Prostate gland (tissue), 2 donors: ENCODE measurements at regions not wholly inside any gene's neighbourhood (a gene's known extent, or its start where the extent isn't known, plus 50 kb on each side); places are given as distances from the start of the nearest gene placed in this dataset.

Experiments used
- CTCF ChIP-seq, 4 experiments: fragments of 200-600 bp in 2 of 4; fragments of 450-650 bp in 2 of 4; sonication (generic) in 2 of 4; IDR thresholded peaks; 1 replicate in 3 of 4; 2 replicates in 1 of 4; pipeline ENCODE4 v1.5.1; 2016 to 2019; ENCODE audit warnings: antibody characterized with exemption in 4 of 4, mild to moderate bottlenecking in 2 of 4, moderate library complexity in 2 of 4
- POLR2A ChIP-seq: fragments of 450-650 bp; IDR thresholded peaks from one replicate; pipeline ENCODE4 v1.6.1; 2016; ENCODE audit warnings: antibody characterized with exemption, mild to moderate bottlenecking
- POLR2AphosphoS5 ChIP-seq: sonication (generic); formaldehyde crosslinking; IDR thresholded peaks from one replicate; pipeline ENCODE4 v1.6.1; 2017; ENCODE audit warnings: antibody characterized with exemption

GRCh38 chr11:95371153-95371552 lies 140.2 kb upstream of the SESN3 start:
- TF ChIP-seq CTCF (IDR thresholded peaks at IDR 0.05) = no peak
- no peak for TF ChIP-seq POLR2A
- no peak for TF ChIP-seq POLR2AphosphoS5
